Pancreas (tissue), 10 donors: ENCODE measurements at regions not wholly inside any gene's neighbourhood (a gene's known extent, or its start where the extent isn't known, plus 50 kb on each side); places are given as distances from the start of the nearest gene placed in this dataset.
"Not testable (repeated sequence)": the region's sequence is repeated elsewhere in the genome, so short reads cannot be mapped to it uniquely, and the experiment has no call there.

Experiments used
- ATAC-seq, 4 donors: fragments of 200-7000 bp; cut with Tn5 transposase; one replicate each; pipeline versions ENCODE4 v1.8.0 to v1.9.1; 2020; ENCODE audit warnings: mild to moderate bottlenecking in 4 of 4, moderate library complexity in 4 of 4
- DNase-seq, 6 donors: peaks; one replicate each; pipeline ENCODE4 v3.0.0-alpha.2; 2020
- FAIRE-seq: peaks from 2 replicates; lab custom pipeline; 2012; peaks lifted over from hg19 to GRCh38; lab: Jason Lieb, UNC
- H3K27ac ChIP-seq, 4 donors: fragments of 200-600 bp; sonication (generic); 1 replicate in 3 of 4; 2 replicates in 1 of 4; pipeline versions ENCODE4 v1.5.0 to v1.8.0; 2020
- H3K27me3 ChIP-seq, 4 donors: fragments of 200-600 bp; one replicate each; pipeline ENCODE4 v1.8.0; 2021
- H3K36me3 ChIP-seq, 3 donors: fragments of 200-600 bp; sonication (generic) in 1 of 3; one replicate each; pipeline versions ENCODE4 v1.5.0 to v1.8.0; 2020 to 2021
- H3K4me1 ChIP-seq, 3 donors: fragments of 200-600 bp; one replicate each; pipeline ENCODE4 v1.8.0; 2021
- H3K4me3 ChIP-seq, 4 donors: fragments of 200-600 bp; sonication (generic) in 2 of 4; one replicate each; pipeline versions ENCODE4 v1.5.0 to v1.8.0; 2020 to 2021
- H3K9me3 ChIP-seq, 4 donors: fragments of 200-600 bp; one replicate each; pipeline ENCODE4 v1.8.0; 2021
- WGBS, 2 donors: extraction: QIAGEN DNeasy Blood & Tissue Kit; methylation state at CpG; one replicate each; pipeline ENCODE4 v1.1.7; 2013; 5-methylcytosine and 5-hydroxymethylcytosine counted together
- intact Hi-C, 3 donors: fragments of 100-400 bp; cut with DNase I; formaldehyde crosslinking; loops; one replicate each; pipeline versions ENCODE4 v1.11.1 to v1.14.2; 2022
- donor health status: healthy with polysubstance abuse.
- donor health status: DM: no; HTN: no; CAD: no; lungs with moderate emphysema.
- donor health status: DM: no; HTN: no; CAD: no.
- donor health status: control.
- donor health status: control.
- donor health status: Bipolar disorder and iron deficiency.
- donor health status: DM: yes; HTN: yes; CAD: no.
- donor health status: DM: no; HTN: no; CAD: no.
- donor health status: DM: no; HTN: no; CAD: no.
- donor health status: DM: yes; HTN: yes; CAD: no.

DNA sequence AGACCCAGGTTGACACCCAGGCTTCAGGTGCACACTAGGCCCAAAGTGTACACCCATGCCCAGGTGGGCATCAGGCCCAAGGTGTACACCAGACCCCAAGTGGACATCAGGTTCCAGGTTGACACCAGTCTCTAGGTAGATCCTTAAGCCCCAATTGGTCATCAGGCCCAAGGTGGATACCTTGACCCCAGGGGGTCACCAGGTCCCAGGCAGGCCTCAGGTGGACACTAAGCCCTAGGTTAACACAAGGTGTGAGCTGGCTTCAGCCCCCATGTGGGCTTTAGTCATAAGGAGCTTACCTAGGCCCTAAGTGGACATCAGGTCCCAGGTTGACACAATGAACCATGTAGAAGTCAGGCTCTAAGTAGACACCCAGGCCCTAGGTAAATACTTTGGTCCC lies 200.1 kb downstream of the POTEG start:
- H3K27ac ChIP-seq, ATAC-seq, intact Hi-C loops, H3K4me1 ChIP-seq, H3K36me3 ChIP-seq, H3K4me3 ChIP-seq, H3K27me3 ChIP-seq, H3K9me3 ChIP-seq, FAIRE-seq: not testable (repeated sequence)
- DNase-seq: peak in 1 of 6 donors; percentile 48

DNA sequence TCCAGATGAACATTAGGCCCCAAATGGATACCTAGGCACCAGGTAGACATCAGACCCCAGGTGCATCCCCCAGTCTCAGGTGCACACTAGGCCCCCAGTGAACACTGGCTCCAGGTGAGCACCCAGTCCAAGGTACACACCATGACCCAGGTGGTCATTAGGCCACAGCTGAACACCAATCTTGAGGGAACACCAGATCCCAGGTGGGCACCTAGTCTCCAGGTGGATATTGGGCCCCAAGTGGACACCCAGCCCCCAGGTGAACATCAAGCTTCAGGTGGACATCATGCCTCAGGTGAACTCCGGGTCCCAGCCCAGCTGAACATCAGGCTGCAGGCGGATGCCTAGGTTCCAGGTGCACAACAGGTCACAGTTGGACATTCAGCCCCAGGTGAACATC lies 196.5 kb downstream of the POTEG start:
- H3K4me3 ChIP-seq, H3K27me3 ChIP-seq, H3K9me3 ChIP-seq, intact Hi-C loops, H3K4me1 ChIP-seq, H3K27ac ChIP-seq, H3K36me3 ChIP-seq, ATAC-seq, FAIRE-seq: not testable (repeated sequence)
- 56 to 67% methylated on average over 1 to 2 of the region's 2 CpGs for WGBS, 2 donors
- peak in 1 of 6 donors; percentile 48 for DNase-seq

DNA sequence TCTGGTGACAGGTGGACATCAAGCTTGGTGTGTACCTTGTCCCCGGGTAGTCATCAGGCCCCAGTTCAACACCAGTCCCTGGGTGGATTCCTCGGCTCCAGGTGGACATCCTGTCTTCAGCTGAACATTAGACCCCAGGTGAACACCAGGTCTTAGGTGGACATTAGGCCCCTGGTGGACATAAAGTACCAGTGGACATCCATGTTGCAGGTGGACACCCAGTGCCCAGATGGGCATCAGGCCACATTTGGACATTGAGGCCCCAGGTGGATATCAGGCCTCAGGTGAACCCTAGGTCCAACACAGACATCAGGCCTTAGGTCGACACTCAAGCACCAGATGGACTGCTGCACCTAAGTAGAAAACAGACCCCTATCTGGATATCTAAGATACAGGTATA lies 195.6 kb downstream of the POTEG start:
- H3K27me3 ChIP-seq, H3K4me3 ChIP-seq, DNase-seq, H3K9me3 ChIP-seq, H3K27ac ChIP-seq, FAIRE-seq, H3K4me1 ChIP-seq, intact Hi-C loops, ATAC-seq, H3K36me3 ChIP-seq: not testable (repeated sequence)
- 52 to 73% methylated on average over 3 of the region's 3 CpGs for WGBS, 2 donors

DNA sequence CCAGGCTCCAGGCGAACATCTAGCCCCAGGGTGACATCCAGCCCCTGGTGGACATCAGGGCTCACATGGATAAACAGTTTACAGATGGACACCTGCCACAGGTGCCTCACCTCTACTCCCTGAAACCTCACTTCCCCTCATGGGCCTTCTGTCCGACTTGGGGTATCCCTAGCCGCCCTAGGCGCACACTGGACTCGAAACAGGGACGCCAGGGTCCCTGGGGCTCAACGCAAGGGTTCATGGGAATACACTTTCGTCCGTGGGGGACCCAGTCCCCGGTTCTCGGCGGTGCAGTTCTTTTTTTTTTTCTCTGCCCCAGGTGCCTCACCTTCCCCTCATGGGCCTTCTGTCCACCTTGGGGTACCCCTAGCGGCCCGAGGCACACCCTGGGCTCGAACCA lies 194.2 kb downstream of the POTEG start:
- intact Hi-C loops, FAIRE-seq, ATAC-seq, H3K36me3 ChIP-seq, H3K4me3 ChIP-seq, H3K9me3 ChIP-seq, H3K27me3 ChIP-seq, H3K4me1 ChIP-seq, H3K27ac ChIP-seq: not testable (repeated sequence)
- peak in 1 of 6 donors; percentile 51 for DNase-seq
- 55 to 81% methylated on average over 10 to 12 of the region's 15 CpGs for WGBS, 2 donors

DNA sequence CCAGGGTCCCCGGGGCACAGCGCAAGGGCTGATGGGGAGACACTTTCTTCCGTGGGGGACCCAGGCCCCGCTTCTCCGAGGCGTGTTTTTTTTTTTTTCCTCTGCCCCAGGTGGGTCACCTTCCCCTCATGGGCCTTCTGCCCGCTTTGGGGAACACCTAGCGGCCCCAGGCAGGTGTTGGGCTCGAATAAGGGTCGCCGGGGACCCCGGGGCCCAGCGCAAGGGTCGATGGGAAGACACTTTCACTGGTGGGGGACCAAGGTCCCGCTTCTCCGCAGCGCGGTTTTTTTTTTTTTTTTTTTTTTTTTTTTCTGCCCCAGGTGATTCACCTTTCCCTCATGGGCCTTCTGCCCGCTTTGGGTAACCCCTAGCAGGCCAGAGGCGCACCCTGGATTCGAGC lies 193.8 kb downstream of the POTEG start:
- intact Hi-C loops, ATAC-seq, H3K4me1 ChIP-seq, H3K4me3 ChIP-seq, H3K27me3 ChIP-seq, FAIRE-seq, H3K36me3 ChIP-seq, DNase-seq, H3K27ac ChIP-seq, H3K9me3 ChIP-seq: not testable (repeated sequence)
- WGBS, 2 donors: 72 to 75% methylated on average over 12 to 18 of the region's 21 CpGs

DNA sequence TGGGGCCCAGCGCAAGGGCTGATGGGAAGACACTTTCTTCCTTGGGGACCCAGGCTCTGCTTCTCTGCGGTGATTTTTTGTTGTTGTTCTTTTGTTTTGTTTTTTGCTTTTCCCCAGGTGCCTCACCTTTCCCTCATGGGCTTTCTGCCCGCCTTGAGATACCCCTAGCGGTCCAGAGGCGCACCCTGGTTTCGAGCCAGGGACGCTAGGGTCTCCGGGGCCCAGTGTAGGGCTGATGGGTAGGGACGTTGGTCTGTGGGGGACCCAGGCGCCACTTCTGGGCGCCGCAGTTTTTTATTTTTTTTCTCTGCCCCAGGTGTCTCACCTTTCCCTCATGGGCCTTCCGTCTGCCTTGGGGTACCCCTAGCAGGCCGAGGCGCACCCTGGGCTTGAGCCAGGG lies 192.7 kb downstream of the POTEG start:
- H3K27me3 ChIP-seq, FAIRE-seq, intact Hi-C loops, H3K4me1 ChIP-seq, H3K9me3 ChIP-seq, ATAC-seq, H3K4me3 ChIP-seq, H3K27ac ChIP-seq, H3K36me3 ChIP-seq: not testable (repeated sequence)
- DNase-seq: peak in 2 of 6 donors; percentile 2 to 86
- WGBS, 2 donors: 61 to 75% methylated on average over 10 to 14 of the region's 15 CpGs

DNA sequence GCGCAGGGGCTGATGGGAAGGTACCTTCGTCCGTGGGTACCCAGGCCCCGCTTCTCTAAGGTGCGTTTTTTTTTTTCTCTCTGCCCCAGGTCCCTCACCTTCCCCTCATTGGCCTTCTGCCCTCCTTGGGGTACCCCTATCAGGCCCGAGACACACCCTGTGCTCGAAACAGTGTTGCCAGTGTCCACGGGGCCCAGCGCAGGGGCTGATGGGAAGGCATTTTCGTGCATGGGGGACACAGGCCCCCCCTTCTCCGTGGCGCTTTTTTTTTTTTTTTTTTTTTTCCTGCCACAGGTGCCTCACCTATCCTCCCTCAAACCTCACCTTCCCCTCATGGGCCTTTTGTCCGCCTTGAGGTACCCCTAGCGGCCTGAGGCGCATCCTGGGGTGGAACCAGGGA lies 191.6 kb downstream of the POTEG start:
- WGBS, 2 donors: 54% methylated on average over 2 of the region's 15 CpGs; no CpG with 5 or more reads in 1 of the 2 donors
- intact Hi-C loops, DNase-seq: not testable (repeated sequence)

DNA sequence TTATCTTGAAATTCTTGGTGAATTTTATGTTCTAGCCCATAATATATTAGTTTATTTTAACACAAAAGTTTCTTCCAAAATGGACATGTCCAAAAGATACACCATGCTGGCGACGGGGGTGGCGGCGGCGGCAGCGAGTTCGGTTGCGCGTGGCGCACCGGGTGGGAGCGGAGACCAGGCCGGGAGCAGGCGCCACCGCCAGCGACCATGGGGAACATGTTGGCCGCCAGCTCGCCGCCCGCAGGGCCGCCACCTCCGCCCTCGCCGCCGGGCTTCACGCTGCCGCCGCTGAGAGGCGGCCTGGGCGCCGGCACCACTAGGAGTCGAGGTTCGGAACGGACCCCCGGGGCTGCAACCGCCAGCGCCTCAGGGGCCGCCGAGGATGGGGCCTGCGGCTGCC lies 167.2 kb downstream of the POTEG start:
- FAIRE-seq, DNase-seq, intact Hi-C loops, H3K4me1 ChIP-seq, H3K9me3 ChIP-seq, H3K4me3 ChIP-seq, H3K27me3 ChIP-seq, H3K27ac ChIP-seq, H3K36me3 ChIP-seq: not testable (repeated sequence)
- WGBS, 2 donors: 38 to 65% methylated on average over 6 to 23 of the region's 40 CpGs
- ATAC-seq: peak in 1 of 4 donors; percentile 37

More for the DNA sequence above, 191.6 kb downstream of the POTEG start:
- not testable (repeated sequence) for H3K27me3 ChIP-seq, H3K36me3 ChIP-seq, H3K9me3 ChIP-seq, ATAC-seq, H3K27ac ChIP-seq, FAIRE-seq, H3K4me1 ChIP-seq, H3K4me3 ChIP-seq

DNA sequence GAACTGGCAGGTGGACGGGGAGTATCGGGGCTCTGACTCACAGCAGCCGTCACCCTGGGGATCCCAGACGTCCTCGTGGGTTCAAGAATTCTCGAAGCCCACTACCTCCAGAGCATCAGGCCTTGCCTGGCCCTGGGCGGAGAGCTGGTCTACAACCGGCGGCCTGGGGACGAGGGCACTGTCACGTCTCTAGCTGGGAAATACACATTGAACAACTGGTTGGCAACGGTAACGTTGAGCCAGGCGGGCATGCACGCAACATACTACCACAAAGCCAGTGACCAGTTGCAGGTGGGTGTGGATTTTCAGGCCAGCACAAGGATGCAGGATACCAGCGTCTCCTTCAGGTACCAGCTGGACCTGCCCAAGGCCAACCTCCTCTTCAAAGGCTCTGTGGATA lies 166.5 kb downstream of the POTEG start:
- peak in 1 of 4 donors; percentile 19 for ATAC-seq
- H3K36me3 ChIP-seq, H3K4me3 ChIP-seq, FAIRE-seq, H3K27ac ChIP-seq, H3K27me3 ChIP-seq, H3K9me3 ChIP-seq, intact Hi-C loops, H3K4me1 ChIP-seq: not testable (repeated sequence)
- DNase-seq: peak in 4 of 6 donors; percentile 2 to 92 (median 30)
- WGBS, 2 donors: 83 to 87% methylated on average over 9 of the region's 16 CpGs

DNA sequence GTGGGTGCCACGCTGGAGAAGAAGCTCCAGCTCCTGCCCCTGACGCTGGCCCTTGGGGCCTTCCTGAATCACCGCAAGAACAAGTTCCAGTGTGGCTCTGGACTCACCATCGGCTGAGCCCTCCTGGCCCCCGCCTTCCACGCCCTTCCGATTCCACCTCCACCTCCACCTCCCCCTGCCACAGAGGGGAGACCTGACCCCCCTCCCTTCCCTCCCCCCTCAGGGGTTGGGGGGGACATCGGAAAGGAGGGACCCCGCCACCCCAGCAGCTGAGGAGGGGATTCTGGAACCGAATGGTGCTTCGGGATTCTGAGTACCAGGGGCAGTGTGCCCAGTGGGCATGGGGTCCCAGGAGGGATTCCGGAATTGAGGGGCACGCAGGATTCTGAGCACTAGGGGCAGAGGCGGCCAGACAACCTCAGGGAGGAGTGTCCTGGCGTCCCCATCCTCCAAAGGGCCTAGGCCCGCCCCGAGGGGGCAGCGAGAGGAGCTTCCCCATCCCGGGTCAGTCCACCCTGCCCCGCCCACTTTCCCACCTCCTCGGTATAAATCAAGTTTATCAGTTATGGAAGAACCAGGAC lies 166.0 kb downstream of the POTEG start:
- intact Hi-C loops, H3K27ac ChIP-seq, H3K4me3 ChIP-seq, H3K4me1 ChIP-seq, DNase-seq, H3K9me3 ChIP-seq, FAIRE-seq, H3K27me3 ChIP-seq, H3K36me3 ChIP-seq: not testable (repeated sequence)
- peak in 2 of 4 donors; percentile 38 to 41 for ATAC-seq
- WGBS, 2 donors: no CpG with 5 or more reads among the region's 21 CpGs

DNA sequence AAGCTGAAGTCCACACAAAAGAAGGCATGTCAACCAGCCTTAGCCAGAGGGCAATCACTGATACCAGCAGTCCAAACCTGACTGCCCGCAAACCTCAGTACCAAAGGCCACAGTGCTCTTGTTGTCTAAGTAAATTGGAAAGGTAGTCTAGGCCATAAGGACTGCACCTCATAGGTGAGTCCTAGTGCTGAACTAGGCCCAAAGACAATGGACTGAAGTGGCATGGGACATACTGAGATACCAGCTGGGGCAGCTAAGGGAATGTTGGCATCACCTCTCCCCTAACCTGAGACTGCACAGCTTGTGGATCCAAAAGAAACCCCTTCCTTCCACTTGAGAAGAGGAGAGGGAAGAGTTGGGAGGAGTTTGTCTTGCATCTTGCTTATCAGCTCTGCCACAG lies 161.9 kb downstream of the POTEG start:
- H3K27ac ChIP-seq, H3K4me1 ChIP-seq, H3K36me3 ChIP-seq, intact Hi-C loops, H3K27me3 ChIP-seq, DNase-seq, H3K9me3 ChIP-seq, H3K4me3 ChIP-seq, FAIRE-seq: not testable (repeated sequence)
- peak in 1 of 4 donors; percentile 25 for ATAC-seq
- no CpG with 5 or more reads among the region's 1 CpG for WGBS, 2 donors

DNA sequence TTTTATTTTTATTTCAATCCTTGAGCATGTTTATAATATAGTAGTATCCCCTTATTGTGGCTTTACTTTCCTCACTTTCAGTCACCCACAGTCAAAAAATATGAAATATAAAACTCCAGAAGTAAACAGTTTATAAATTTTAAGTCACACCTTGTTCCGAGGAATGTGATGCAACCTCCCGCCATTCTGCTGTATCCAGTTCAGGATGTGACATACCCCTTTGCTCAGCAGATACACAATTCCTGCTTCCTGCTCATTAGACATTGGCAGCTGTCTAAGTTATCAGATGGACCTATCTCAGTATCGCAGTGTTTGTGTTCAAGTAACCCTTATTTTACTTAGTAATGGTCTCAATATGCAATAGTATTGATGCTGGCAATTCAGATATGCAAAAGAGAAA lies 144.5 kb downstream of the POTEG start:
- WGBS, 2 donors: 59 to 72% methylated on average over 3 of the region's 3 CpGs
- peak in 1 of 6 donors; percentile 8 for DNase-seq
- ATAC-seq, H3K4me1 ChIP-seq, H3K27me3 ChIP-seq, intact Hi-C loops, H3K9me3 ChIP-seq, H3K27ac ChIP-seq, H3K4me3 ChIP-seq, FAIRE-seq, H3K36me3 ChIP-seq: not testable (repeated sequence)

DNA sequence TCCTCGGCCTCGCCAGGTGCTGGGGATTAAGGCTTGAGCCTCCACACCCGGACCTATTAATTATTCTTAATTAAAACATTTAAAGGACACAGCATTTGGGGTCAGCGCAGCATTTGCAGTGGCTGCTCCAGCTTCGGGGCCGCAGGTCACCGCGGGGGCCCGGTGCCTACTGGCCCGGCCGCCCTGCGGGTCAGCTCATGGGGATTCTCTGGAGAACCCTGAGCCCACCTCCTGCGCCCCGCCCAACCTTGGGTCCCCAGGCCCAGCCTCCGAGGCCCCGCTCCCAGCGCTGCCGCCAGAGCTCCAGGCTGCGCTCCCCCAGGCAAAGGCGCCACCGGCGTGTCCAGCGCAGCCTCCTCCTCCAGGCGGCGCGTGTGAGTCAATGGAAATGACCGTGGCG lies 133.9 kb downstream of the POTEG start:
- FAIRE-seq, H3K9me3 ChIP-seq, H3K36me3 ChIP-seq, H3K4me3 ChIP-seq, DNase-seq, H3K4me1 ChIP-seq, H3K27ac ChIP-seq, intact Hi-C loops, H3K27me3 ChIP-seq: not testable (repeated sequence)
- ATAC-seq: peak in 1 of 4 donors; percentile 25
- WGBS, 2 donors: 70 to 77% methylated on average over 5 to 11 of the region's 28 CpGs
